ENCODE measurements at regions not wholly inside any gene's neighbourhood (a gene's known extent, or its start where the extent isn't known, plus 50 kb on each side); places are given as distances from the start of the nearest gene placed in this dataset.

GRCh38 chr12:127419111-127419510 lies 847.9 kb upstream of the TMEM132C start:
- DNase-seq (ENCODE audit: low read depth) = no peak

GRCh38 chr12:127421614-127422013 lies 845.4 kb upstream of the TMEM132C start:
- no peak for DNase-seq (ENCODE audit: low read depth)

GRCh38 chr12:127422935-127423566 lies 843.9 kb upstream of the TMEM132C start:
- no peak for DNase-seq (ENCODE audit: low read depth)

DNA sequence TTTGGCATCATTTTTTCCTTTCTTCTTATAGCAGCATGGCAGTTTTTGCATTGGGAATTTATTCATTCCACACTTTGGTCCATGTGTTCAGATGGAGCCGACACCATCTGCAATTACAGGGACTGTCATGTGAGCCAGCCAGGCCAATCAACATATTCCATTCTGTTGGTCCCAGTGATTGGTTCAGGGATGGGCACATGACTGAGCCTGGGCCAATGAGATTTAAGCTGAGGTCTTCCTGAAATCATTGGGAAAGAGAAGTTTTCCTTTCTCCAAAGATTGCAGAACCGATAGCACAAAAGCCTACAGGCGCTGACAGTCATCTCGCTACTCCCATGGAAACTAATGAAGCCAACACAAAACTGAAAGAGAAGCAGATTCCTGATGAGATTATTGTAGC lies 841.5 kb upstream of the TMEM132C start:
- DNase-seq (ENCODE audit: low read depth) = no peak

DNA sequence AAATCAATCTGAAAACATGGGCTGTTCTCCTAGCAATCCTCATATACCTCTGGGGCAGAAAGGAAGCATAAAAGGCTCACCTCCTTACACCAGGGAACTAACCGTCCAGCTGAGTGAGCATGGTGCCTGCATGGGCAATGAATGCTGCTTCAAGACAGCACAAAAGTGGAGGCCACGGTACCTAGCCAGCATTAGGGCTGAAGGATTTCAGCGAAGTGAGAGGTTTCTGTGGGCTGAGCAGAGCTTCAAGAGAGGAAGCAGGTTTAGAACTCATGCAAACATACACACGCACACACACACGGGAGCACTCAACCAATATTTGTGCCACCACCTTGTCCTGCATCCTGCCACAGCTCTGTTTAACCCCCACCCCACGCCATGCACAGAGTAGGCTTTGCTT lies 838.5 kb upstream of the TMEM132C start:
- DNase-seq (ENCODE audit: low read depth) = no peak

- DNase-seq (ENCODE audit: low read depth) = no peak
Observed at GRCh38 chr12:127429551-127430285, 837.3 kb upstream of the TMEM132C start.

DNA sequence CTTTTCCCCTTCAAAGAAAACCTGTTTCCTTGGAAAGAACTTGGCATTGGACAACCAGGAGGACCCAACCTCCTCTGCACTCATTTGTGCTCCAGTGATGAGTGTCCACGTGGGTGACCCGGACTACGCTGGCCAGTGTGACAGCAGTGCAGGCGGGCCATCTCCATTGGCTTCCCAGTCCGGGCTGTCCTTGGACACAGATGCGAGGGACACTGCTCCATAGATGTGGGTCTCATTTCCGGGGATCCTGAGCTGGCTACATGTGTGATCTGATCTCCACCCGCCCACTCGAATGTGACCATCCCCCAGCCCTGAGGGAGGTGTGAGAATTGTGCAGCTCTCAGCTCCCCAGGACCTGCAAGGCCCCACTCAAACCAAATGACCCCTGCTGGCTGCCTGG lies 836.6 kb upstream of the TMEM132C start:
- DNase-seq (ENCODE audit: low read depth) = no peak

GRCh38 chr12:127431177-127431576 lies 835.8 kb upstream of the TMEM132C start:
- DNase-seq (ENCODE audit: low read depth) = no peak

DNA sequence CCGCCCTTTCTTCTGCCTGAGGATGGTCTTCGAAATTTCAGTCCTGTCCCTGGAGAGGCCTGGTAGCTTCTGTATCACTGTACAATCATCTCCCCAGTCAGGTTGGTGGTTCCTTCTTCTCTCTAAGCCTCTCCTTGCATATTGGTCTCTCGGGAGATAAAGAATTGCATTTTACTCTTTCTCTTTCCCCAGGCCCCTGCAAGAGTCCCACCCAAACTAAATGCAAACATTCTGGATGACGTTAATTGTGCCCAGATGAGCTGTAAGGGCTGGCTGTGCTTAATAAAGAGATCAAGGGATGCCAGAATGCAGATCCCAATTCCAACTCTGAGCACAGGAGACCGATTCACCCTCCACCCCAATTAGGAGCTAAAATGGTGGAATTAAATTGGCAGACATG lies 835.4 kb upstream of the TMEM132C start:
- no peak for DNase-seq (ENCODE audit: low read depth)

- DNase-seq (ENCODE audit: low read depth) = no peak
Observed at GRCh38 chr12:127435439-127435838, 831.5 kb upstream of the TMEM132C start.

GRCh38 chr12:127438512-127439244 lies 828.3 kb upstream of the TMEM132C start:
- no peak for DNase-seq (ENCODE audit: low read depth)

DNA sequence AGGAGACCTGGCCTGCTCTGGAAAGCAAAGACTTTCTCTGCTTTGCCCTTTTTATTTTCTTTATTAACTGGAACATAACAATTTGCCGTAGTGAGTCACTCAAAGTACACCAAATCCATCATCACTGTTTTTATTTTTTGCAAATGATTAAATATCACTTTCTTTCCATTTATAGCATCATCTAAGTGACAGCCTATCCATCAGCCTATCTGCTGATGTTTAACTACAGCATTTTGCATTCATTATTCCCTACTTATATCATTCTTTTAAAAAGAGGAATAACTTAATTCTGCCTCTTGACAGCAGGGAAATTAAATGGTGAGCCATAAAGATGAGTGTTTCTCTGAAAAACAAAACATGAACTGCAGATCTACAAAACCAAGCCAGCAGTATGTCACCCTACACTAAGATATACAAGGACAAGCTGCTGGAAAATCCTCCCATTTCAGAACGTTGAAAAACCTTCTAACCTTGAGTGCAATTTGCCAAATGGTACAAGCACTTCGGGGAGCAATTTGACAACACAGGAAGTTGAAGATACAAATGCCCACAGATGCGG lies 821.3 kb upstream of the TMEM132C start:
- no peak for DNase-seq (ENCODE audit: low read depth)

DNA sequence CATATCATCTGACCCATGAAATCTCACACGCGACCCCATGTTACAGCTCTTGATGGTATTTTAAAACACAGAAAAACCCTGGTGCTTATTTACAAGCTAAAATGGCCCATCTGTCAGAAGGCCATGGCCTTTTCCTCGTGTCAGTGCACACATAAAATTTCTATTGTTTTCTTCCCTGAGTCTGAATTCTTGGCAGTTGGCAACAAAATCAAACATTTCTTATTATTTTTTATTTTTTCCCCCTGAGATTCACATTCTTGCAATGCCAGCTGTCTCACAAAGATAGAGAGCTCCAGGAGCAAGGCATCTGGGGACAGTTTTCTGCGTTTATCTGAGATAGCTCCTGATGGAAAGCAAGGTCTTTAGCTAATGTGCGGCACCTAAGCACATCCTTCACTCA lies 818.1 kb upstream of the TMEM132C start:
- no peak for DNase-seq (ENCODE audit: low read depth)

- DNase-seq (ENCODE audit: low read depth) = no peak
Observed at GRCh38 chr12:127450826-127451225, 816.1 kb upstream of the TMEM132C start.

- no peak for DNase-seq (ENCODE audit: low read depth)
Observed at GRCh38 chr12:127455347-127456265, 811.4 kb upstream of the TMEM132C start.

DNA sequence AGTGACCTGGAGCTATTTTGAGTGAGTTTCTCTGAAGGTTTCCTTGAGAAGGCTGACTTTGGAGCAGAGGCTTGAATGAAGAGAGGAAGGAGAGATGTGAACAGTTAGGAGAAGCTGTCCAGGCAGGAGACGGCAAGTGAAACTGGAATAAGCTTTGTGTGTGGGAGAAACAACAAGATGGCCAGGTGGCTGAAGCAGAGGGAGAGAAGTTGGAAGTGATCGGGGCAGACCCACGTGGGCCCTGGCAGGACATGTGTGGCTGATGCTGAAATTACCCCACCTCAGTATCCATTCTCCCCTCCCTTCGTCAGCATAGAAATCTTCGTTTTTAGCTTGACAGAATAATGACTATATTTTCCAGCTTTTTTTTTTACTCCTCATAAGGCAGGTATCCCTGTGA lies 809.2 kb upstream of the TMEM132C start:
- no peak for DNase-seq (ENCODE audit: low read depth)

- no peak for DNase-seq (ENCODE audit: low read depth)
Observed at GRCh38 chr12:127459166-127459565, 807.8 kb upstream of the TMEM132C start.

GRCh38 chr12:127459687-127460086 lies 807.3 kb upstream of the TMEM132C start:
- DNase-seq (ENCODE audit: low read depth) = no peak

DNA sequence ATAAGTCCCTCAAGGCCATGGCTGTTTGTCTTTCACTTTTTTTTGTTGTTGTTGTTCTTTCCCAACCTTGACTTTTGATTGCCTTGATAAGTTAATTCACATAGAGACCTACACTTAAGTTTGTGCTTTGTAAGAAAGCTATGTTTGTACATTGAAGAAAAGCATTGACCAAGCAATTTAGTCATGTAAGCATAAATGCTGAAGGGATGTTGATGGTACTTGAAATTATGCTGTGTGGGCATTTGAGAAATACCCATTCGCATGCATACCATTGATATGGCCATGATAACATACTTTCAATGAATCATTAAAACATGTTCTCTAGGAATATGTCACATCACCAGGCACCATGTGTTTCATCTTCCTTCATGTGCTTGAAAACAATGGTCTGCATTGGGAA lies 803.7 kb upstream of the TMEM132C start:
- no peak for DNase-seq (ENCODE audit: low read depth)

- DNase-seq (ENCODE audit: low read depth) = no peak
Observed at GRCh38 chr12:127469331-127469730, 797.6 kb upstream of the TMEM132C start.

DNA sequence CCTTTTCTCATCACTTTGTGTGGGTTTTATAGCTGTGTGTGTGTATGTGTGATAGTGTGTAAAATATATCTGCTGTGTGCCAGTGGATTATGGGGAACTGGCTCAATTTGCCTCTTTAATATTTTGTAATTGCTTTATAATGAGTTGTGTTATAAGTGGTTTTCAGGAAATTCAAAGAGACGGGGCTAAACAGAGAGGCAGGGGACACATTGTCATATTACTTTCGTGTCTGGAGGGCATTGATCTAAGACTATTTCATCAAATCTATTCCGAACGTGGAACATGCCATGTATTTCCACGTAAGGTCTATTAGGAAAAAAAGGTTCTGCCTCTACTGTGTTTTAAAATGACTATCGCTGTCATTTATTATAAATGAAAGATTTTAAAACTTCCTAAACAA lies 793.2 kb upstream of the TMEM132C start:
- no peak for DNase-seq (ENCODE audit: low read depth)

GRCh38 chr12:127479256-127479655 lies 787.7 kb upstream of the TMEM132C start:
- no peak for DNase-seq (ENCODE audit: low read depth)
